Endothelial cell (in vitro differentiated cells): ENCODE measurements at regions not wholly inside any gene's neighbourhood (a gene's known extent, or its start where the extent isn't known, plus 50 kb on each side); places are given as distances from the start of the nearest gene placed in this dataset.

Source experiments
- DNase-seq: peaks from one replicate; pipeline ENCODE4 v3.0.0; 2021; ENCODE audit warnings: low spot score
- H3K27ac Mint-ChIP-seq: one replicate; pipeline ENCODE4 v1.8.0; 2021; ENCODE audit warnings: mixed read lengths, inconsistent platforms; ENCODE audit not compliant: unreplicated experiment
- H3K27me3 Mint-ChIP-seq: one replicate; pipeline ENCODE4 v1.8.0; 2021; ENCODE audit warnings: mild to moderate bottlenecking, moderate library complexity, mixed read lengths, inconsistent platforms; ENCODE audit not compliant: unreplicated experiment
- H3K36me3 Mint-ChIP-seq: one replicate; pipeline ENCODE4 v1.8.0; 2021; ENCODE audit warnings: mild to moderate bottlenecking, low read depth, mixed read lengths, inconsistent platforms; ENCODE audit not compliant: unreplicated experiment
- H3K4me1 Mint-ChIP-seq: one replicate; pipeline ENCODE4 v1.8.0; 2021; ENCODE audit warnings: mild to moderate bottlenecking, mixed read lengths, inconsistent platforms; ENCODE audit not compliant: unreplicated experiment
- H3K4me3 Mint-ChIP-seq: one replicate; pipeline ENCODE4 v1.8.0; 2021; ENCODE audit warnings: mild to moderate bottlenecking, mixed read lengths, inconsistent platforms; ENCODE audit not compliant: unreplicated experiment
- H3K9me3 Mint-ChIP-seq: one replicate; pipeline ENCODE4 v1.8.0; 2021; ENCODE audit warnings: mixed read lengths, inconsistent platforms; ENCODE audit not compliant: unreplicated experiment
- TF ChIP-seq, protein P1 (sequence below): fragments of 200-600 bp; sonication (generic); IDR thresholded peaks from one replicate; pipeline ENCODE4 v1.5.0; 2021; ENCODE audit warnings: antibody characterized with exemption; ENCODE audit not compliant: unreplicated experiment

DNA sequence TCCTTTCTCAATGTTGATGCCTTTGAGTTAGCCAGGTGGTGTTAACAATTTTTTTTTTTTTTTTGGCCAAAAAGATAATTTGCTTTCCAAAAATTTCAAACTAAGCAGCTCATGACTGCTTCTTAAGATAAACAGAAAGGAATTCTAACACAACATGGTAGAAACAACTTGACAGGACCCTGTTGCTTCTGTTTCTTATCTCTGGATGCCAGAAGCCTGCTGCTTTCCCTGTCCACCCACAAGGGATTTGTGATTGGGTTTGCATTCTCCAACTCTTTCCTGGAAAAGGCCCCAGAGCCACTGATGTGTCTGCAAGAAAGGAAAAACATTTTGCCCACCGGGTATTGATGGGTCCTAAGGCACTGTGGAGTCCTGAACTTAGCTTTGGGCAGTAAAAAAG is 217.2 kb upstream of the PKDCC start:
- H3K9me3 Mint-ChIP-seq = no peaks in the 10 kb centered on the region
- no peak overlapping the region for H3K27ac Mint-ChIP-seq
- TF ChIP-seq, protein P1, sequence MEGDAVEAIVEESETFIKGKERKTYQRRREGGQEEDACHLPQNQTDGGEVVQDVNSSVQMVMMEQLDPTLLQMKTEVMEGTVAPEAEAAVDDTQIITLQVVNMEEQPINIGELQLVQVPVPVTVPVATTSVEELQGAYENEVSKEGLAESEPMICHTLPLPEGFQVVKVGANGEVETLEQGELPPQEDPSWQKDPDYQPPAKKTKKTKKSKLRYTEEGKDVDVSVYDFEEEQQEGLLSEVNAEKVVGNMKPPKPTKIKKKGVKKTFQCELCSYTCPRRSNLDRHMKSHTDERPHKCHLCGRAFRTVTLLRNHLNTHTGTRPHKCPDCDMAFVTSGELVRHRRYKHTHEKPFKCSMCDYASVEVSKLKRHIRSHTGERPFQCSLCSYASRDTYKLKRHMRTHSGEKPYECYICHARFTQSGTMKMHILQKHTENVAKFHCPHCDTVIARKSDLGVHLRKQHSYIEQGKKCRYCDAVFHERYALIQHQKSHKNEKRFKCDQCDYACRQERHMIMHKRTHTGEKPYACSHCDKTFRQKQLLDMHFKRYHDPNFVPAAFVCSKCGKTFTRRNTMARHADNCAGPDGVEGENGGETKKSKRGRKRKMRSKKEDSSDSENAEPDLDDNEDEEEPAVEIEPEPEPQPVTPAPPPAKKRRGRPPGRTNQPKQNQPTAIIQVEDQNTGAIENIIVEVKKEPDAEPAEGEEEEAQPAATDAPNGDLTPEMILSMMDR = no peak
- no peaks in the 10 kb centered on the region for H3K36me3 Mint-ChIP-seq
- H3K4me1 Mint-ChIP-seq = peaks cover 10% of the 10 kb centered on the region
- peak; percentile 21 for DNase-seq
- H3K4me3 Mint-ChIP-seq = no peak overlapping the region
- H3K27me3 Mint-ChIP-seq = peaks cover 1% of the 10 kb centered on the region

DNA sequence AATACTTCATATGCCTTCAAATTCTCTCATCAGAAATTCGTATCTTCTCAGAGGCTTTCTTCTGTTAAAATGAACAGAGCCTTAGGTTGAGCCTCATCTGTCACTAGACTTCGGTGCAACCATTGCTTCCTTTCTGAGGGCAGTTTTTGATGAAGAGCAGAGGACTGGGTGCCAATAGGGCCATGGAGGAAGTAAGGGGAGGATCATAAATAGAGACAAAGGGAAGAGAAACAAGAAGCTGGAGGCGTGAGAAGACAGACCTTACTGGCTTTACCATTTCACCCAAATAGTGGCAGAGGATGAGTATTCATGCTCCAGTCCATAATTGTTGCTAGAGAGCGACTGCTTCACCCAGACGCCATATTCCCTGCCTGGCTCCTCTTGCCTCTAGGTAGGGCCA is 215.6 kb upstream of the PKDCC start:
- Mint-ChIP-seq H3K4me1 (peaks cover 10% of the 10 kb centered on the region), H3K27ac (no peak overlapping the region), H3K36me3 (no peaks in the 10 kb centered on the region), H3K27me3 (peaks cover 1% of the 10 kb centered on the region), H3K4me3 (no peak overlapping the region), H3K9me3 (no peaks in the 10 kb centered on the region)
- TF ChIP-seq, protein P1 = no peak
- no peak for DNase-seq

DNA sequence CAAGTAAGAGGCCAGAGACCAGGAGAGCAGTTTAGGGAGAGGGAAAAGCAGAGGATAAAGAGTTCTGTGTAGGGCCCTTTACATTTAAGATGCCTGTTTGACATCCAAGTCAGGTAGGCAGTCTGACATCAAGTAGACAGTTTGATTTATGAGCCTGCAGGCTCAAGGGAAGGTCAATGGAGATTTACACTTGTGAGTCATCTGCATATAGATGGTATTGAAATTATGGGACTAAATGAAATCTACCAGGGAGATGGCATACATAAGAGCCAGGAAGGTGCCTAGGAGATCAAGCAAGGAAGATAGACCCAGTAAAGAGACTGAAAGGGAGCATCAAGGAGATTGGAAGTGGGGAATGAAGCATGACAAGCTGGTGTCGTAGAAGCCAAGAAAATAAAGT is 212.4 kb upstream of the PKDCC start:
- H3K9me3 Mint-ChIP-seq = no peaks in the 10 kb centered on the region
- no peak for DNase-seq
- H3K27me3 Mint-ChIP-seq = peaks cover 1% of the 10 kb centered on the region
- H3K4me3 Mint-ChIP-seq = no peak overlapping the region
- no peak overlapping the region for H3K27ac Mint-ChIP-seq
- H3K36me3 Mint-ChIP-seq = no peaks in the 10 kb centered on the region
- TF ChIP-seq, protein P1 = no peak
- H3K4me1 Mint-ChIP-seq = peaks cover 7% of the 10 kb centered on the region

DNA sequence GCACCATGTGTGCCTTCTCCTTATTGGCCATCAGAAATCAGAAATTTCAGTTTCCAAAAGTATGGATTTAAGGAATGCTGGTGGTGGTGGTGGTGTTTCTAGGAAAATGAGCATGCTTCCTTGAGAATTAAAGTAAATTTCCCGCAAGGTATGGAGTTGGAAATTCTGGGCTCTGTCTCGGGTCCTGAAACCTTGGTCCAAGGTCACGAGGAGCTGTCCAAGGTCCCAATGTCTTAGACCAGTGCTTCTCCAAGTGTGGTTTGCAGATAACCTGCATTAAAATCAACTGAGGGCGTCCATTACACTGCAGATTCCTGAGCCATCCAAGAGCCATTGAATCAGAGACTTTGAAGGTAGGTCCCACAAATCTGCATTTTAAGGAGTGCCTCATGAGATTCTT is 210.9 kb upstream of the PKDCC start:
- Mint-ChIP-seq H3K27ac (no peak overlapping the region), H3K4me3 (no peak overlapping the region), H3K9me3 (no peaks in the 10 kb centered on the region), H3K27me3 (peaks cover 9% of the 10 kb centered on the region), H3K4me1 (peaks cover 7% of the 10 kb centered on the region), H3K36me3 (peaks cover 4% of the 10 kb centered on the region)
- TF ChIP-seq, protein P1 = no peak
- DNase-seq = peak; percentile 62

DNA sequence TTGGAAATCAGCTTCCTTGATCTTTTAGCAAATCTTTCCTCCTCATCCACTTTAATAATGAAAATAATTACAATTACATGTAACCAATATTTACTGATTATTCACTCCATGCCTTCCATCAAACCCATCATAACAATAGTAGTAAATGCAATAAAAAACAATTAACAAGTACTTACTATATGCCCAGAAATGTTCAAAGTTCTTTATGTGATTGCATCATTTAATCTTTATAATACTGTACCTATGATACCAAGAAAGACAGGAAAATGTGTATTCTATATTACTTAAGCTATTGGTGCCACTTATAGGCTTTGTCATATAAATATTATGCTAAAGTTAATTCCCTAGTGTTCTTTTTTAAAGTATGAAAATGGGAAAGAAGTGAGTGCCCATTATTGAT is 210.2 kb upstream of the PKDCC start:
- Mint-ChIP-seq H3K27ac (no peak overlapping the region), H3K4me1 (peaks cover 7% of the 10 kb centered on the region), H3K36me3 (peaks cover 4% of the 10 kb centered on the region), H3K9me3 (no peaks in the 10 kb centered on the region), H3K4me3 (no peak overlapping the region), H3K27me3 (peaks cover 9% of the 10 kb centered on the region)
- TF ChIP-seq, protein P1 = no peak
- DNase-seq = no peak
